Heart left ventricle (tissue), 16 donors: ENCODE measurements at regions not wholly inside any gene's neighbourhood (a gene's known extent, or its start where the extent isn't known, plus 50 kb on each side); places are given as distances from the start of the nearest gene placed in this dataset.

Source experiments
- ATAC-seq, 4 donors: fragments of 200-7000 bp; cut with Tn5 transposase; one replicate each; pipeline ENCODE4 v1.9.1; 2020 to 2022; ENCODE audit warnings: moderate library complexity in 4 of 4, mild to moderate bottlenecking in 3 of 4, moderate number of reproducible peaks in 1 of 4
- DNase-seq, 5 donors: peaks; one replicate each; pipeline ENCODE4 v3.0.0-alpha.2; 2020
- H3K27ac ChIP-seq, 12 donors: fragments of 200-600 bp; sonication (generic) in 4 of 12; one replicate each; pipeline versions ENCODE4 v1.5.0 to v1.8.0; 2016 to 2022; ENCODE audit warnings: mild to moderate bottlenecking in 2 of 12
- H3K27me3 ChIP-seq, 9 donors: fragments of 200-600 bp; sonication (generic) in 2 of 9; one replicate each; pipeline versions ENCODE4 v1.5.1 to v1.8.0; 2016 to 2022; ENCODE audit warnings: mild to moderate bottlenecking in 3 of 9
- H3K36me3 ChIP-seq, 9 donors: fragments of 200-600 bp; sonication (generic) in 2 of 9; one replicate each; pipeline versions ENCODE4 v1.5.0 to v1.8.0; 2018 to 2022; ENCODE audit warnings: mild to moderate bottlenecking in 2 of 9
- H3K4me1 ChIP-seq, 12 donors: fragments of 200-600 bp; sonication (generic) in 4 of 12; one replicate each; pipeline versions ENCODE4 v1.5.0 to v1.8.0; 2016 to 2022; ENCODE audit warnings: mild to moderate bottlenecking in 3 of 12
- H3K4me3 ChIP-seq, 12 donors: fragments of 200-600 bp; sonication (generic) in 4 of 12; one replicate each; pipeline versions ENCODE4 v1.5.0 to v1.8.0; 2017 to 2022; ENCODE audit warnings: mild to moderate bottlenecking in 9 of 12, moderate library complexity in 4 of 12
- H3K9me3 ChIP-seq, 12 donors: fragments of 200-600 bp; sonication (generic) in 4 of 12; one replicate each; pipeline versions ENCODE4 v1.5.0 to v1.8.0; 2016 to 2022; ENCODE audit warnings: mild to moderate bottlenecking in 1 of 12
- CTCF ChIP-seq, 12 donors: fragments of 200-600 bp; sonication (generic) in 4 of 12; IDR thresholded peaks; one replicate each; pipeline versions ENCODE4 v1.5.0 to v1.8.0; 2018 to 2022; ENCODE audit warnings: antibody characterized with exemption in 12 of 12, mild to moderate bottlenecking in 5 of 12
- POLR2A ChIP-seq, 2 donors: fragments of 450-650 bp; IDR thresholded peaks; one replicate each; pipeline ENCODE4 v1.6.1; 2017; ENCODE audit warnings: antibody characterized with exemption in 2 of 2, mild to moderate bottlenecking in 2 of 2, moderate library complexity in 2 of 2
- WGBS, 4 donors: extraction: QIAGEN DNeasy Blood & Tissue Kit in 2 of 4; methylation state at CpG; one replicate each; pipeline versions ENCODE4 v1.1.5 to v1.1.7; 2013 to 2018; 5-methylcytosine and 5-hydroxymethylcytosine counted together
- intact Hi-C, 10 donors: fragments of 100-400 bp; cut with DNase I; formaldehyde crosslinking; loops; one replicate each; pipeline versions ENCODE4 v1.11.1 to v1.14.2; 2022
- donor health status: ischemic (EF 13 %, LVEDD 7.1; RV severe dilation, severe dysfunction).
- donor health status: healthy with polysubstance abuse.
- donor health status: DM: no; HTN: yes; CAD: no.
- donor health status: DM: no; HTN: no; CAD: no.
- donor health status: ischemic (EF 25% LVEDD 6.9; RV normal size, moderate dysfunction).
- donor health status: ischemic (EF 25% LVEDD 5.7; RV mildly dilated, moderate dysfunction).
- donor health status: healthy.
- donor health status: DM: yes; HTN: yes; CAD: no.
- donor health status: ischemic (EF 35%, LVEDD 5.7; RV mildly dilated, moderate dysfunction).
- donor health status: nonischemic (EF 11% LVEDD 7.7; RV severe dilation, severe dysfunction).
- donor health status: DM: yes; HTN: yes; CAD: no.
- donor health status: PGD.
- donor health status: ischemic (EF 29% LVEDD 5.4; RV normal size, mild dysfunction).
- donor health status: nonischemic (EF 23%, LVEDD 6.1; RV moderate dilation, normal function).

GRCh38 chr2:241959751-241960269 is 90.3 kb downstream of the RTP5 start:
- DNase-seq: no peak
- Histone ChIP-seq H3K36me3 (no peaks in the 10 kb centered on the region), H3K27me3 (no peaks in the 10 kb centered on the region), H3K27ac (no peak overlapping the region), H3K4me3 (no peak overlapping the region), H3K9me3 (no peaks in the 10 kb centered on the region), H3K4me1 (peaks cover 0 to 12% (median 0%) of the 10 kb centered on the region in 12 donors)
- ATAC-seq: no peak
- 54 to 66% (median 60%) methylated on average over 3 of the region's 3 CpGs for WGBS, 4 donors
- intact Hi-C loops: no loop called here
- TF ChIP-seq CTCF (IDR thresholded peaks at IDR 0.05) (no peak), POLR2A (IDR thresholded peaks at IDR 0.05) (no peak)

- no peaks in the 10 kb centered on the region for H3K36me3 ChIP-seq
- TF ChIP-seq POLR2A (IDR thresholded peaks at IDR 0.05) (no peak), CTCF (IDR thresholded peaks at IDR 0.05) (no peak)
- intact Hi-C loops: no loop called here
- H3K4me1 ChIP-seq: peaks cover 0 to 27% (median 0%) of the 10 kb centered on the region in 12 donors
- H3K9me3 ChIP-seq: no peaks in the 10 kb centered on the region
- 86 to 94% (median 90%) methylated on average over 9 of the region's 9 CpGs for whole genome bisulfite sequencing, 4 donors
- no peak overlapping the region for H3K4me3 ChIP-seq
- ATAC-seq (no peak), DNase-seq (no peak)
- H3K27me3 ChIP-seq: no peaks in the 10 kb centered on the region
- H3K27ac ChIP-seq: no peak overlapping the region
These were observed 91.9 kb downstream of the RTP5 start for GRCh38 chr2:241961454-241961853.

GRCh38 chr2:241964133-241964532 is 94.6 kb downstream of the RTP5 start:
- Histone ChIP-seq H3K9me3 (no peaks in the 10 kb centered on the region), H3K4me1 (peaks cover 0 to 26% (median 0%) of the 10 kb centered on the region in 12 donors), H3K36me3 (no peaks in the 10 kb centered on the region), H3K27me3 (peaks cover 0 to 6% (median 0%) of the 10 kb centered on the region in 9 donors), H3K27ac (no peak overlapping the region), H3K4me3 (no peak overlapping the region)
- TF ChIP-seq CTCF (IDR thresholded peaks at IDR 0.05) (no peak), POLR2A (IDR thresholded peaks at IDR 0.05) (no peak)
- no peak for DNase-seq
- no peak for ATAC-seq
- intact Hi-C loops: no loop called here
- WGBS, 4 donors: 69 to 77% (median 74%) methylated on average over 7 of the region's 7 CpGs

- 22 to 29% (median 26%) methylated on average over 11 of the region's 11 CpGs for WGBS, 4 donors
- peak overlapping the region in 3 of 12 donors; percentile 10 to 25 (median 23) for H3K4me3 ChIP-seq
- intact Hi-C loops: no loop called here
- H3K4me1 ChIP-seq: peaks cover 0 to 23% (median 0%) of the 10 kb centered on the region in 12 donors
- H3K27ac ChIP-seq: peak overlapping the region in 2 of 12 donors; percentile 12 to 55
- no peaks in the 10 kb centered on the region for H3K36me3 ChIP-seq
- no peak for TF ChIP-seq POLR2A (IDR thresholded peaks at IDR 0.05)
- no peak for TF ChIP-seq CTCF (IDR thresholded peaks at IDR 0.05)
- DNase-seq (peak in 3 of 5 donors; percentile 37 to 47 (median 46)), ATAC-seq (peak; percentile 61 to 85 (median 76))
- H3K27me3 ChIP-seq: peaks cover 0 to 6% (median 0%) of the 10 kb centered on the region in 9 donors
- H3K9me3 ChIP-seq: no peaks in the 10 kb centered on the region
These were observed 96.4 kb downstream of the RTP5 start for GRCh38 chr2:241965931-241966412.
